ENCODE measurements at regions not wholly inside any gene's neighbourhood (a gene's known extent, or its start where the extent isn't known, plus 50 kb on each side); places are given as distances from the start of the nearest gene placed in this dataset.

DNA sequence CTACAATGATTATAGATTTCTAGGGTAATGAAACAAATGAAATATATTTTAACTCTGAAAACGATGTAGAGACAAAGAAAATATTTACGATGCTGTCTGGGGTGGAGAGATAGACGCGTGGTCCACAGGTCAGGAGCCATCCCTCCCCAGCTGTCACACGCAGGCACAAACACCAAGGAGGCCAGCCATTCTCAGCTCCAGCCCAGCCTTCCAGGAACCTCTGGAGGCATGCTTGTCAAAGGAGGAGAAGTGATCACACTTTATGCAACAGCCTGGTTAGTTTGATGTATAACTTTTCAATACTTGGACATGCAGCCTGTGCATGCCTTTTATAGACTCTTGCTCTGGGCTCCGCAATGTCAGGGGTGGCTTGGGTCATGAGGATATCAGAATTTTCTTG lies 391.5 kb upstream of the MGMT start:
- TF ChIP-seq SIN3A (IDR thresholded peaks at IDR 0.05; ENCODE audit: borderline replicate concordance, insufficient read depth, low read length) (no peak), POLR2AphosphoS5 (IDR thresholded peaks at IDR 0.05; ENCODE audit: low read depth, low read length) (no peak), TAF1 (IDR thresholded peaks at IDR 0.05; ENCODE audit: borderline replicate concordance, insufficient read depth, low read length) (no peak), FOXP2 (optimal IDR thresholded peaks at IDR 0.05; ENCODE audit: borderline replicate concordance, extremely low read depth, extremely low read length, insufficient read depth) (no peak)
- TF ChIP-seq, protein P1, sequence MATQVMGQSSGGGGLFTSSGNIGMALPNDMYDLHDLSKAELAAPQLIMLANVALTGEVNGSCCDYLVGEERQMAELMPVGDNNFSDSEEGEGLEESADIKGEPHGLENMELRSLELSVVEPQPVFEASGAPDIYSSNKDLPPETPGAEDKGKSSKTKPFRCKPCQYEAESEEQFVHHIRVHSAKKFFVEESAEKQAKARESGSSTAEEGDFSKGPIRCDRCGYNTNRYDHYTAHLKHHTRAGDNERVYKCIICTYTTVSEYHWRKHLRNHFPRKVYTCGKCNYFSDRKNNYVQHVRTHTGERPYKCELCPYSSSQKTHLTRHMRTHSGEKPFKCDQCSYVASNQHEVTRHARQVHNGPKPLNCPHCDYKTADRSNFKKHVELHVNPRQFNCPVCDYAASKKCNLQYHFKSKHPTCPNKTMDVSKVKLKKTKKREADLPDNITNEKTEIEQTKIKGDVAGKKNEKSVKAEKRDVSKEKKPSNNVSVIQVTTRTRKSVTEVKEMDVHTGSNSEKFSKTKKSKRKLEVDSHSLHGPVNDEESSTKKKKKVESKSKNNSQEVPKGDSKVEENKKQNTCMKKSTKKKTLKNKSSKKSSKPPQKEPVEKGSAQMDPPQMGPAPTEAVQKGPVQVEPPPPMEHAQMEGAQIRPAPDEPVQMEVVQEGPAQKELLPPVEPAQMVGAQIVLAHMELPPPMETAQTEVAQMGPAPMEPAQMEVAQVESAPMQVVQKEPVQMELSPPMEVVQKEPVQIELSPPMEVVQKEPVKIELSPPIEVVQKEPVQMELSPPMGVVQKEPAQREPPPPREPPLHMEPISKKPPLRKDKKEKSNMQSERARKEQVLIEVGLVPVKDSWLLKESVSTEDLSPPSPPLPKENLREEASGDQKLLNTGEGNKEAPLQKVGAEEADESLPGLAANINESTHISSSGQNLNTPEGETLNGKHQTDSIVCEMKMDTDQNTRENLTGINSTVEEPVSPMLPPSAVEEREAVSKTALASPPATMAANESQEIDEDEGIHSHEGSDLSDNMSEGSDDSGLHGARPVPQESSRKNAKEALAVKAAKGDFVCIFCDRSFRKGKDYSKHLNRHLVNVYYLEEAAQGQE (IDR thresholded peaks at IDR 0.05; ENCODE audit: insufficient read depth in 1 of 2, low read depth in 2 of 2, low read length in 2 of 2) = no peak

GRCh38 chr10:129075927-129076326 lies 391.1 kb upstream of the MGMT start:
- TF ChIP-seq POLR2AphosphoS5 (IDR thresholded peaks at IDR 0.05; ENCODE audit: low read depth, low read length) (no peak), FOXP2 (optimal IDR thresholded peaks at IDR 0.05; ENCODE audit: borderline replicate concordance, extremely low read depth, extremely low read length, insufficient read depth) (no peak), SIN3A (IDR thresholded peaks at IDR 0.05; ENCODE audit: borderline replicate concordance, insufficient read depth, low read length) (no peak), TAF1 (IDR thresholded peaks at IDR 0.05; ENCODE audit: borderline replicate concordance, insufficient read depth, low read length) (no peak)
- TF ChIP-seq, protein P1 (IDR thresholded peaks at IDR 0.05; ENCODE audit: insufficient read depth in 1 of 2, low read depth in 2 of 2, low read length in 2 of 2) = no peak

- TF ChIP-seq FOXP2 (optimal IDR thresholded peaks at IDR 0.05; ENCODE audit: borderline replicate concordance, extremely low read depth, extremely low read length, insufficient read depth) = no peak
- no peak for TF ChIP-seq POLR2AphosphoS5 (IDR thresholded peaks at IDR 0.05; ENCODE audit: low read depth, low read length)
- TF ChIP-seq TAF1 (IDR thresholded peaks at IDR 0.05; ENCODE audit: borderline replicate concordance, insufficient read depth, low read length) = no peak
These were observed 388.7 kb upstream of the MGMT start for GRCh38 chr10:129078346-129078745.

DNA sequence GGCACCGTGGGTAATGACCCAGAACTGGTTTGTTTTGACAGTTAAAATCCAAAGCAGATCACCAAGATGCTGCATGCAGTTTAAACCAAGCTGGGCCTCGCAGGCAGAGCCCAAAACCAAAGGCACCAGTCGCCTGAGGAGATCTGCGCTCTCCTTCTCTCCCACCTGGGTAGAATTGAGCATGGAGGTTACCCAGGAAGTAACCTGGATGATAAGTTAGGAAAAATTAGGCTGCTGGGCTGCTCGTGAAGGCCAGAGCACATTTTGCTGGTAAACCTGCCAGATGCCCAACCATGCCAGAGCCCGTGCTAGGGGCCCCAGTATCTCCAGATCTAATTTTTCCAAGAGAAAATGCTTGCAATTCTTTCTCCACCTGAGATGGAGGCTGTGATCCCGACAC lies 388.3 kb upstream of the MGMT start:
- TF ChIP-seq TAF1 (IDR thresholded peaks at IDR 0.05; ENCODE audit: borderline replicate concordance, insufficient read depth, low read length) (no peak), POLR2AphosphoS5 (IDR thresholded peaks at IDR 0.05; ENCODE audit: low read depth, low read length) (no peak), FOXP2 (optimal IDR thresholded peaks at IDR 0.05; ENCODE audit: borderline replicate concordance, extremely low read depth, extremely low read length, insufficient read depth) (no peak), SIN3A (IDR thresholded peaks at IDR 0.05; ENCODE audit: borderline replicate concordance, insufficient read depth, low read length) (no peak)
- TF ChIP-seq, protein P1 (IDR thresholded peaks at IDR 0.05; ENCODE audit: insufficient read depth in 1 of 2, low read depth in 2 of 2, low read length in 2 of 2) = no peak

DNA sequence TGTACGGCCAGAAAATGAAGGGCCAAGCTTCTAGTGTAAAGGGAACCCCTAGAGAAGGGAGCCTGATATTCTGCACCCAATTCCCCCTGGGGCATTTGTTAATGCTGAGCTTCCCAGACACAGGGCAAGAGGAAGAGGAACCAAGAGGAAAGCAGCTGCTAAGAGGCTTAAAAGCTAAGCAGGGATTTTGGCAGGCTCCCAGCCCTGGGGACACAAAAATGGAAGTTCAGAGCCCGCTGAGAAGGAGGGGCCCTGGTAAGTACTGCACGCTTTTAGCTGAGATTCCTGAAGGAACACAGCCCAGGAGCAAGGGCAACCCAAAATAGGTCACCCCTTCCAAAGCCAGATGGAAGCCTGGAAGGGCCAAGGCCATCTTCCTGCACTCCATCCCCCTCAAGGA lies 387.3 kb upstream of the MGMT start:
- TF ChIP-seq, protein P1 (IDR thresholded peaks at IDR 0.05; ENCODE audit: insufficient read depth in 1 of 2, low read depth in 2 of 2, low read length in 2 of 2) = no peak
- TF ChIP-seq FOXP2 (optimal IDR thresholded peaks at IDR 0.05; ENCODE audit: borderline replicate concordance, extremely low read depth, extremely low read length, insufficient read depth) (no peak), TAF1 (IDR thresholded peaks at IDR 0.05; ENCODE audit: borderline replicate concordance, insufficient read depth, low read length) (no peak), SIN3A (IDR thresholded peaks at IDR 0.05; ENCODE audit: borderline replicate concordance, insufficient read depth, low read length) (no peak), POLR2AphosphoS5 (IDR thresholded peaks at IDR 0.05; ENCODE audit: low read depth, low read length) (no peak)

All from PFSK-1 (cell line).